BJ (cell line): ENCODE measurements at regions not wholly inside any gene's neighbourhood (a gene's known extent, or its start where the extent isn't known, plus 50 kb on each side); places are given as distances from the start of the nearest gene placed in this dataset.

ENCODE experiments used
- CTCF ChIA-PET: fragments of 350-600 bp; formaldehyde crosslinking; extraction: SDS; loops from one replicate; lab custom pipeline; 2021; ENCODE audit warnings: antibody characterized with exemption, inconsistent platforms; lab: Yijun Ruan, JAX
- POLR2A ChIA-PET: fragments of 300-600 bp; sonication (Branson Sonifier 250); formaldehyde crosslinking; extraction: SDS; loops from one replicate; lab custom pipeline; 2021; ENCODE audit warnings: antibody characterized with exemption; lab: Charles Lee
- DNase-seq: peaks from one replicate; pipeline ENCODE4 v3.0.0-alpha.2; 2011; ENCODE audit warnings: low read depth
- H3K27me3 ChIP-seq: 2 replicates; pipeline ENCODE4 v1.6.0; 2011; ENCODE audit warnings: low read length; ENCODE audit not compliant: control insufficient read depth, insufficient read depth
- H3K36me3 ChIP-seq: 2 replicates; pipeline ENCODE4 v1.5.1; 2011; ENCODE audit warnings: low read length; ENCODE audit not compliant: control insufficient read depth, insufficient read depth
- H3K4me3 ChIP-seq: 2 replicates; pipeline ENCODE4 v1.5.1; 2011; ENCODE audit warnings: low read depth, mild to moderate bottlenecking, control low read depth, low read length
- TF ChIP-seq, protein P1 (sequence below): IDR thresholded peaks from 2 replicates; pipeline ENCODE4 v1.5.1; 2011; ENCODE audit warnings: low read depth, mild to moderate bottlenecking, control low read depth, inconsistent platforms, low read length, moderate library complexity; ENCODE audit not compliant: insufficient read depth

DNA sequence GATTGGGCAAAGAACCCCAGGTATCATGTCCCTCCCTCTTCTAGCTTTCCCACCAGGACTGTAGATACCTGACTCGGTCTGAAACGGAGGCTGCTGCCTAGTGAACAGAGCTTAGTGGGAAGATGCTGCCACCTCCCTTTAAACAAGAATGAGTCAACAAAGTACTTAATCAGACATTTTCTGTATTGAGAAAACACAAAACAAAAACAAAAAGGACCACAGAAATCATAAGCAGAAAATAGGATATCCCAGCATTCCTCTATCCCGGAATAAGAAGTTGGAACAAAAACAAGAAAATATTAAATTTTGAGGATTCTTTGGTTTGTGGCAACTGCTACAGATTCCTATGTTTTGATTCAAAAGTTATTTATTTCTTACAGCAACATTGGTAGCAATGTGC, 51.7 kb upstream of the COL8A1 start:
- Histone ChIP-seq H3K36me3 (no peaks in the 10 kb centered on the region), H3K27me3 (no peaks in the 10 kb centered on the region), H3K4me3 (no peak overlapping the region)
- TF ChIP-seq, protein P1, sequence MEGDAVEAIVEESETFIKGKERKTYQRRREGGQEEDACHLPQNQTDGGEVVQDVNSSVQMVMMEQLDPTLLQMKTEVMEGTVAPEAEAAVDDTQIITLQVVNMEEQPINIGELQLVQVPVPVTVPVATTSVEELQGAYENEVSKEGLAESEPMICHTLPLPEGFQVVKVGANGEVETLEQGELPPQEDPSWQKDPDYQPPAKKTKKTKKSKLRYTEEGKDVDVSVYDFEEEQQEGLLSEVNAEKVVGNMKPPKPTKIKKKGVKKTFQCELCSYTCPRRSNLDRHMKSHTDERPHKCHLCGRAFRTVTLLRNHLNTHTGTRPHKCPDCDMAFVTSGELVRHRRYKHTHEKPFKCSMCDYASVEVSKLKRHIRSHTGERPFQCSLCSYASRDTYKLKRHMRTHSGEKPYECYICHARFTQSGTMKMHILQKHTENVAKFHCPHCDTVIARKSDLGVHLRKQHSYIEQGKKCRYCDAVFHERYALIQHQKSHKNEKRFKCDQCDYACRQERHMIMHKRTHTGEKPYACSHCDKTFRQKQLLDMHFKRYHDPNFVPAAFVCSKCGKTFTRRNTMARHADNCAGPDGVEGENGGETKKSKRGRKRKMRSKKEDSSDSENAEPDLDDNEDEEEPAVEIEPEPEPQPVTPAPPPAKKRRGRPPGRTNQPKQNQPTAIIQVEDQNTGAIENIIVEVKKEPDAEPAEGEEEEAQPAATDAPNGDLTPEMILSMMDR: no peak
- ChIA-PET POLR2A (interaction anchor here (0.7 kb wide), 1 partner anchor 197 kb away, joined by 3 read pairs; no protein-coding TSS in a partner anchor), CTCF (interaction anchor here (0.7 to 1.5 kb wide), 2 partner anchors 11 to 599 kb away, joined by 3 to 4 read pairs; no protein-coding TSS in a partner anchor)
- no peak for DNase-seq

DNA sequence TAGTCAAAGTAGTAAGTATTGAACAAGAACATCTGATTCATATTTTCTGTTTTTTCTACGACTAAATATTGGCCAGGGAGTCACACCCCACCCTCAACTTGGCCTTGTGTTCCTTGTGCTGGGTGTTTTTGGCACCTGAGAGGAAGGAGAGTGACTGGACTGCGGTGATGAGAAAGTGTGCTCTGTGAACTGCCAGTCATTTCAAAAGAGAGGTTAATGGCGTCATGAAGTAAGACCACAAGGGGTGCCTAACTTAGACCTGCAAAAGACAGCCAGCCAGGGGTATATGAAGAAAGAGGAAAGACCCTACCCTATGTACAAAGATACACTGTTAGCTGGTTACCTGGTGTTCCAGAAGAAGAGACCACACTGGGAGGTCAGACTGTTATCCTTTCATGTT, 58.4 kb upstream of the COL8A1 start:
- CTCF ChIA-PET: interaction anchor here (0.6 kb wide), 1 partner anchor 28 kb away, joined by 4 read pairs; no protein-coding TSS in a partner anchor

DNA sequence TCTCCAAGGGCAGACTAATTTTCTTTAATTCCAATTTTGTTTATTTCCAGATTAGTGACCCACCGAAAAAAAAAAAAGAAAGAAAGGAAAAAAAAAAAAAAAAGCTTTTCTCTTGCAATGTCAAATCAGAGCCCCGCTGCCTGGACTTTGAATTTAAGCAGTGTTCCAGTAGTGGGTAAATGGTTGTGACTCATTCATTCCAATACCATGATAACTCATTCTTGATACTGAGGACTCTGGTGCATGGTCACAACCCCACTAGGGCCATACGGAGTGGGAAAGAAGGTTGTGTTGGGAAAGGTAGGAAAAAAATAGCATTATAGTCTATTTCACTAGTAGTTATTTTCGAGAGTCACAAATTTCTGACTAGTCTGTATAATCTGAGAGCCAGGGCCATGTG, 59.1 kb upstream of the COL8A1 start:
- Histone ChIP-seq H3K36me3 (no peaks in the 10 kb centered on the region), H3K4me3 (no peak overlapping the region), H3K27me3 (no peaks in the 10 kb centered on the region)
- ChIA-PET POLR2A (interaction anchor here (0.6 kb wide), 1 partner anchor 128 kb away, joined by 5 read pairs; no protein-coding TSS in a partner anchor), CTCF (no interaction called here)
- TF ChIP-seq, protein P1: no peak
- peak; percentile 18 for DNase-seq

More for the DNA sequence above, 58.4 kb upstream of the COL8A1 start:
- POLR2A ChIA-PET: no interaction called here
- TF ChIP-seq, protein P1: no peak
- no peaks in the 10 kb centered on the region for H3K36me3 ChIP-seq
- no peaks in the 10 kb centered on the region for H3K27me3 ChIP-seq
- no peak for DNase-seq
- no peak overlapping the region for H3K4me3 ChIP-seq

DNA sequence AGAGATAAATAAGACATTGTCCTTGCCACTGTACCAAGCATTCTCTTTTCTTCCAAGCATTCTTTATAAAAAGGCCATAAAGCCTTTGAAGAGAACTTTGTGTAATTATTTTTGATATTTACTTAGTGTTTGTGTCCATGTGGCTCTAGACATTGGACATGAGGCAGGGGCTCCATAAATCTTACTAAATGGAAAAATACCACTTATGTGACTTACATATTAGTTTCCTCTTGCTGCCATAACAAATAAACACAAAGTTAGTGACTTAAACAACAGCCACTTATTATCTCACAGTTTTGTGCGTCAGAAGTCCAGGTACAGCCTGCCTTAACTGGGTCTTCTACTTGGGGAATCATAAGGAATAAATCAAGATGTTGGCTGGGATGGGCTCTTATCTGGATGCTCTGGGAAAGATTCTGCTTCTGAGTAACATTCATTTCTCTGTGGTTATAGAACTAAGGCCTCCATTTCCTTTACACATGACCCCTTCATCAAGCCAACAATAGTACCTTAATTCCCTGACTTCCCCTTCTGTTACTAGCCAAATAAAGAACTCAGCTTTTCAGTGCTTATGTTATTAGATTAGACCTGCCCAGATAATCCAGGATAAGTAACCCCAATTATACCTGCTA, 59.9 kb upstream of the COL8A1 start:
- Histone ChIP-seq H3K27me3 (no peaks in the 10 kb centered on the region), H3K4me3 (no peak overlapping the region), H3K36me3 (no peaks in the 10 kb centered on the region)
- POLR2A ChIA-PET: no interaction called here
- no peak for DNase-seq
- TF ChIP-seq, protein P1: no peak
- CTCF ChIA-PET: no interaction called here

DNA sequence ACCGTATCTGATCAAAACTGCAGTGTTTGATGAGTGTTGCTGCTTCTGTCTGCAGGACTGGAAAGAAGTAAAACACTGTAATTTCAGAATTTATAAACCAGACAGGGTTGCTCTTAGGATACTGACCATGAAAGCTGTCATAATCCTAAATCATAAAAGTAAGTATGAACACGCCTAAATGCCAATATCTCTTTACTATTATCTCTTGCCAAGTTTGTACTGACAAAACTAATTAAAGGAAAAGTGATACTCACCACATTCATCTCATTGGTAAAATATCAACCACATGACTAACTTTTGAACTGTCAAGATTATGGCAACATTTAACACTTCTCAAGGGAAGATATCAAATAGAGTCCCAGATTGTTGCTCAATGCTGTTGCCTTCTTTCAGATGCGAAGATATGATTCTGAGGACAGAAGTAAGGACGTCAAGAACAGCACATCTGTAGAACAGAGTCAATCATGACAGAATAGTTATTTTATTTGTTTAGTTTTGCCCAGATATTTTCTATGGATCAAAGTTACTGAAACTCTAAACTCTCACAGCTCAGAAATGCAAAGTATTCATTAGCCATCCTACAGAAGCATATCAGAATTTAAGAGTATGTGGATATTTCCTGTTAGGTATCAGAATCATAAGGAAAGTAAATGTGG, 61.4 kb upstream of the COL8A1 start:
- ChIA-PET CTCF (interaction anchor here (0.6 to 1.0 kb wide), 3 partner anchors 14 to 69 kb away, joined by 3 to 5 read pairs (median 3); no protein-coding TSS in a partner anchor), POLR2A (no interaction called here)
- TF ChIP-seq, protein P1: no peak
- H3K36me3 ChIP-seq: no peaks in the 10 kb centered on the region
- DNase-seq: no peak
- H3K27me3 ChIP-seq: no peaks in the 10 kb centered on the region
- no peak overlapping the region for H3K4me3 ChIP-seq
